K562 (cell line): ENCODE measurements at regions not wholly inside any gene's neighbourhood (a gene's known extent, or its start where the extent isn't known, plus 50 kb on each side); places are given as distances from the start of the nearest gene placed in this dataset.

Experiments used
- ATAC-seq: fragments of 200-7000 bp; cut with Tn5 transposase; 3 replicates; pipeline ENCODE4 v1.9.1; 2020; ENCODE audit warnings: moderate library complexity
- BruUV-seq: library from RNA; stranded (reverse); fragments of 400-500 nt; replicated peaks from 2 replicates; lab custom pipeline; 2021; lab: Mats Ljungman, UMichigan
- CTCF ChIA-PET: fragments of 300-600 bp; formaldehyde crosslinking; extraction: SDS; loops from one replicate; lab custom pipeline; 2021; ENCODE audit warnings: low intra/inter-chr PET ratio; lab: Yijun Ruan, JAX
- POLR2A ChIA-PET: fragments of 300-600, 350-650 bp; sonication (Branson Sonifier 250); formaldehyde crosslinking; extraction: SDS; loops from one replicate; lab custom pipeline; 2021; ENCODE audit warnings: antibody characterized with exemption, inconsistent platforms; lab: Yijun Ruan, JAX
- DNase-seq, 4 experiments: peaks; one replicate each; pipeline versions ENCODE4 v3.0.0 to v3.0.0-alpha.2; 2011 to 2018; ENCODE audit warnings: low spot score in 3 of 4, mixed read lengths in 3 of 4; ENCODE audit errors: extremely low read depth in 1 of 4
- FAIRE-seq: peaks from 2 replicates; lab custom pipeline; 2011; peaks lifted over from hg19 to GRCh38; lab: Jason Lieb, UNC
- H2AFZ ChIP-seq: 2 replicates; pipeline ENCODE4 v1.6.0; 2011; ENCODE audit warnings: low read depth, low read length, control low read depth, inconsistent platforms
- H3K27ac ChIP-seq: fragments of 200-600 bp; 3 replicates; pipeline ENCODE4 v1.8.0; 2011; ENCODE audit warnings: low read depth, mild to moderate bottlenecking, control low read depth, inconsistent platforms, low read length, moderate library complexity, mixed read lengths; ENCODE audit errors: extremely low read depth
- H3K27me3 ChIP-seq, 2 experiments: fragments of 300-600 bp in 1 of 2; 2 replicates in 1 of 2; 3 replicates in 1 of 2; pipeline versions ENCODE4 v1.6.0 to v1.8.0; 2011; ENCODE audit warnings: inconsistent platforms in 2 of 2, low read length in 2 of 2, mild to moderate bottlenecking in 1 of 2, mixed read lengths in 1 of 2, moderate library complexity in 1 of 2; ENCODE audit not compliant: control insufficient read depth in 2 of 2, insufficient read depth in 2 of 2
- H3K36me3 ChIP-seq: fragments of 300-600 bp; 3 replicates; pipeline ENCODE4 v1.8.0; 2011; ENCODE audit warnings: mild to moderate bottlenecking, low read length, inconsistent platforms; ENCODE audit not compliant: control insufficient read depth, insufficient read depth
- H3K4me1 ChIP-seq, 2 experiments: fragments of 200-600 bp in 1 of 2; replicated peaks in 1 of 2; 2 replicates in 1 of 2; 3 replicates in 1 of 2; pipeline versions ENCODE4 v1.5.1 to v1.8.0; 2011; ENCODE audit warnings: inconsistent platforms in 2 of 2, low read length in 2 of 2, mild to moderate bottlenecking in 1 of 2, mixed read lengths in 1 of 2, moderate library complexity in 1 of 2; ENCODE audit not compliant: control insufficient read depth in 2 of 2, insufficient read depth in 2 of 2
- H3K4me2 ChIP-seq: 2 replicates; pipeline ENCODE4 v1.6.1; 2011; ENCODE audit warnings: low read length, control low read depth, inconsistent platforms, mixed read lengths; ENCODE audit not compliant: insufficient read depth
- H3K4me3 ChIP-seq: fragments of 200-600 bp; sonication (generic), shearing (Covaris generic); 2 replicates; pipeline ENCODE4 v1.5.1; 2016; ENCODE audit warnings: control low read depth, inconsistent platforms
- H3K79me2 ChIP-seq: fragments of 200-600 bp; 3 replicates; pipeline ENCODE4 v1.8.0; 2011; ENCODE audit warnings: low read length, inconsistent platforms; ENCODE audit not compliant: control insufficient read depth, insufficient read depth
- H3K9ac ChIP-seq, 2 experiments: 2 replicates each; pipeline versions ENCODE4 v1.6.0 to v1.6.1; 2011; ENCODE audit warnings: low read depth in 2 of 2, low read length in 2 of 2, control low read depth in 1 of 2, inconsistent platforms in 1 of 2, mild to moderate bottlenecking in 1 of 2, mixed read lengths in 1 of 2; ENCODE audit not compliant: insufficient read depth in 1 of 2
- H3K9me1 ChIP-seq: one replicate; pipeline ENCODE4 v1.6.0; 2011; ENCODE audit warnings: inconsistent platforms, mild to moderate bottlenecking, low read length, moderate library complexity; ENCODE audit not compliant: control insufficient read depth, insufficient read depth
- H3K9me3 ChIP-seq: replicated peaks from 2 replicates; pipeline ENCODE4 v1.5.1; 2011; ENCODE audit warnings: low read depth, low read length, inconsistent platforms; ENCODE audit not compliant: control insufficient read depth, insufficient read depth
- H4K20me1 ChIP-seq: replicated peaks from 2 replicates; pipeline ENCODE4 v1.6.1; 2011; ENCODE audit warnings: low read length, inconsistent platforms, mixed read lengths; ENCODE audit not compliant: control insufficient read depth, insufficient read depth
- HDAC8 ChIP-seq: fragments of 450-650 bp; IDR thresholded peaks from 2 replicates; pipeline ENCODE4 v1.6.1; 2016; ENCODE audit warnings: mild to moderate bottlenecking, missing genetic modification characterization, moderate library complexity, missing compliant biosample characterization
- MCM7 ChIP-seq, 2 experiments: fragments of 450-650 bp; IDR thresholded peaks; 2 replicates each; pipeline ENCODE4 v1.6.1; 2016 to 2018
- SAFB2 ChIP-seq: fragments of 200-400 bp; formaldehyde crosslinking; IDR thresholded peaks from 2 replicates; pipeline ENCODE4 v1.6.1; 2018; ENCODE audit warnings: borderline replicate concordance, low read length, low read depth, moderate library complexity; ENCODE audit not compliant: severe bottlenecking
- SIX5 ChIP-seq, 2 experiments: IDR thresholded peaks; 2 replicates each; pipeline ENCODE4 v1.6.1; 2011; ENCODE audit warnings: low read length in 2 of 2, borderline replicate concordance in 1 of 2, low read depth in 1 of 2, mild to moderate bottlenecking in 1 of 2, moderate library complexity in 1 of 2; ENCODE audit not compliant: insufficient read depth in 1 of 2
- ZBTB8A ChIP-seq: fragments of 450-650 bp; IDR thresholded peaks from 2 replicates; pipeline ENCODE4 v1.6.1; 2018; ENCODE audit warnings: mild to moderate bottlenecking, moderate library complexity; ENCODE audit not compliant: partially characterized antibody
- ZNF263 ChIP-seq: sonication (generic); formaldehyde crosslinking; IDR thresholded peaks from 2 replicates; pipeline ENCODE4 v1.8.0; 2022; ENCODE audit warnings: mild to moderate bottlenecking, missing genetic modification reagents, borderline replicate concordance
- ZNF3 ChIP-seq: fragments of 250-450 bp; sonication (Bioruptor Pico); IDR thresholded peaks from 2 replicates; pipeline ENCODE4 v1.5.0; 2021; ENCODE audit warnings: mild to moderate bottlenecking, moderate library complexity
- WGBS: fragments of 100-300 bp; shearing (Covaris generic); methylation state at CpG from one replicate; pipeline ENCODE4 v1.1.6; 2016; ENCODE audit warnings: low coverage, mixed read lengths; ENCODE audit not compliant: insufficient coverage; ENCODE audit errors: missing lambda C conversion rate; 5-methylcytosine and 5-hydroxymethylcytosine counted together
- in situ Hi-C: fragments of 300-500 bp; cut with MboI; formaldehyde crosslinking; loops from 4 replicates; pipeline ENCODE4 v1.15.0; 2018; ENCODE audit warnings: inconsistent platforms, mixed read lengths
- intact Hi-C: fragments of 100-400 bp; cut with micrococcal nuclease; formaldehyde crosslinking; loops from 2 replicates; pipeline ENCODE4 v1.14.2; 2022
- TF ChIP-seq, protein P1 (sequence below): fragments of 250-450 bp; sonication (Bioruptor Pico); IDR thresholded peaks from 2 replicates; pipeline ENCODE4 v1.4.0; 2020; ENCODE audit warnings: mild to moderate bottlenecking

DNA sequence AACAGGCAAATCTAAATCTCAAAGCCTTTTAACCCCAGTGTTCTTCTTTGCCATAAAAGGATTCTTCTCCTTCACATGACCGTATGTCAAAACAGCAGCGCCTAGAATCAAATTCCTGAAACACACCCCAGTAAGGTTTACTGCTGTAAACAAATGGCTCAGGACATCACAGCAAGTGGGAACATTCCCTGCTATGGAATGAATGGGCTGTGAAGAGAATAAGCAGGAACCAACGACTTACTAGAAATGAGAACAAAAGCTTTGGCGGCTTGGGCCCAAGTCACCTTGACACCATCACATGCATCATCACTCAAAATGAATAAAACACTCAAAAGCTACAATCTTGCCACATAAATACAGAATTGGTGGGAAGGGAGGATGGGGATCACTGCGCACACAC, 80.4 kb upstream of the SPATA13 start:
- DNase-seq: no peak
- no peak for FAIRE-seq
- Histone ChIP-seq H3K9me1 (no peaks in the 10 kb centered on the region), H4K20me1 (no peaks in the 10 kb centered on the region), H3K36me3 (no peaks in the 10 kb centered on the region), H3K27me3 (peaks cover 5 to 9% of the 10 kb centered on the region in 2 experiments), H3K79me2 (no peaks in the 10 kb centered on the region), H3K4me1 (no peaks in the 10 kb centered on the region), H3K9ac (no peak overlapping the region), H3K27ac (no peak overlapping the region), H3K4me3 (no peak overlapping the region), H2AFZ (no peak overlapping the region), H3K9me3 (no peaks in the 10 kb centered on the region), H3K4me2 (no peak overlapping the region)
- 0% methylated on average over 5 of the region's 5 CpGs for WGBS
- ChIA-PET CTCF (no interaction called here), POLR2A (no interaction called here)
- intact Hi-C loops: no loop called here
- TF ChIP-seq SIX5 (IDR thresholded peaks at IDR 0.05; ENCODE audit: borderline replicate concordance in 1 of 2, insufficient read depth in 1 of 2, low read depth in 1 of 2, low read length in 2 of 2) (no peak), ZNF3 (no peak), SAFB2 (no peak)
- ATAC-seq: no peak
- in situ Hi-C loops: no loop called here
- no TSS peak for BruUV-seq

DNA sequence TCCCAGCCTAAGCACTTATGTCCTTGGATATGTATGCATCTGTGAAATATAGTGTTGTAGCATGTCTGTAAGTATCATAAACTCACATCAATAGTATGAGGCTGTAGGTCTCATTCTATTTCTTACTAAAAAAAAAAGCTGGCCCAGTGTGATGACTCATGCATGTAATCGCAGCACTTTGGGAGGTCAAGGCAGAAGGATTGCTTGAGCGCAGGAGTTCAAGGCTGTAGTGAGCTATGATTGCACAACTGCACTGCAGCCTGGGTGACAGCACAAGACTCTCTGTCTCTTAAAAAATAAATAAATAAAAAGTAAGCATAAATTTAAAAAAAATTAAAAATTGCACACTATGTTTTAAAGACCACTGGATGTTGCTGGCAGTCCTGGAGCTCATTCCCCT, 79.1 kb upstream of the SPATA13 start:
- in situ Hi-C loops: no loop called here
- FAIRE-seq: no peak
- H3K9me1 ChIP-seq: no peaks in the 10 kb centered on the region
- H3K9me3 ChIP-seq: no peaks in the 10 kb centered on the region
- peaks cover 5 to 12% of the 10 kb centered on the region in 2 experiments for H3K27me3 ChIP-seq
- ChIA-PET CTCF (no interaction called here), POLR2A (no interaction called here)
- no TSS peak for BruUV-seq
- H3K79me2 ChIP-seq: no peaks in the 10 kb centered on the region
- TF ChIP-seq MCM7 (IDR thresholded peaks at IDR 0.05) (no peak), HDAC8 (tag) (no peak), ZBTB8A (no peak), ZNF263 (CRISPR knock-in tag) (no peak)
- TF ChIP-seq, protein P1, sequence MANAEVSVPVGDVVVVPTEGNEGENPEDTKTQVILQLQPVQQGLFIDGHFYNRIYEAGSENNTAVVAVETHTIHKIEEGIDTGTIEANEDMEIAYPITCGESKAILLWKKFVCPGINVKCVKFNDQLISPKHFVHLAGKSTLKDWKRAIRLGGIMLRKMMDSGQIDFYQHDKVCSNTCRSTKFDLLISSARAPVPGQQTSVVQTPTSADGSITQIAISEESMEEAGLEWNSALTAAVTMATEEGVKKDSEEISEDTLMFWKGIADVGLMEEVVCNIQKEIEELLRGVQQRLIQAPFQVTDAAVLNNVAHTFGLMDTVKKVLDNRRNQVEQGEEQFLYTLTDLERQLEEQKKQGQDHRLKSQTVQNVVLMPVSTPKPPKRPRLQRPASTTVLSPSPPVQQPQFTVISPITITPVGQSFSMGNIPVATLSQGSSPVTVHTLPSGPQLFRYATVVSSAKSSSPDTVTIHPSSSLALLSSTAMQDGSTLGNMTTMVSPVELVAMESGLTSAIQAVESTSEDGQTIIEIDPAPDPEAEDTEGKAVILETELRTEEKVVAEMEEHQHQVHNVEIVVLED: no peak
- no peaks in the 10 kb centered on the region for H4K20me1 ChIP-seq
- no peak overlapping the region for H3K4me3 ChIP-seq
- H3K36me3 ChIP-seq: no peaks in the 10 kb centered on the region
- no peak overlapping the region for H3K4me2 ChIP-seq
- DNase-seq: no peak
- H3K9ac ChIP-seq: no peak overlapping the region
- ATAC-seq: no peak
- no peak overlapping the region for H2AFZ ChIP-seq
- no peaks in the 10 kb centered on the region for H3K4me1 ChIP-seq
- intact Hi-C loops: no loop called here
- WGBS: 0% methylated on average over 2 of the region's 2 CpGs
- H3K27ac ChIP-seq: no peak overlapping the region
